GM19328 (cell line): ENCODE measurements at regions not wholly inside any gene's neighbourhood (a gene's known extent, or its start where the extent isn't known, plus 50 kb on each side); places are given as distances from the start of the nearest gene placed in this dataset.
A peak's percentile ranks its signal among the peaks of the same experiment; 100 is the strongest.

ENCODE experiments used
- ATAC-seq: cut with Tn5 transposase; IDR thresholded peaks from one replicate; pipeline ENCODE4 v1.9.1; 2021; ENCODE audit warnings: mild to moderate bottlenecking, moderate library complexity; ENCODE audit not compliant: unreplicated experiment

GRCh38 chr5:68555907-68556681 is 340.5 kb downstream of the PIK3R1 start:
- no peak for ATAC-seq

- no peak for ATAC-seq
These were observed 341.8 kb downstream of the PIK3R1 start for GRCh38 chr5:68557162-68557936.

- no peak for ATAC-seq
These were observed 346.8 kb downstream of the PIK3R1 start for GRCh38 chr5:68562308-68562707.

GRCh38 chr5:68565427-68565826 is 349.9 kb downstream of the PIK3R1 start:
- ATAC-seq = peak; percentile 70

GRCh38 chr5:68576805-68577204 is 361.2 kb downstream of the PIK3R1 start:
- ATAC-seq = no peak

GRCh38 chr5:68582284-68582683 is 366.7 kb downstream of the PIK3R1 start:
- no peak for ATAC-seq

- ATAC-seq = no peak
These were observed 371.6 kb downstream of the PIK3R1 start for GRCh38 chr5:68587171-68587570.

- no peak for ATAC-seq
These were observed 376.3 kb downstream of the PIK3R1 start for GRCh38 chr5:68591850-68592249.

GRCh38 chr5:68592351-68592750 is 376.8 kb downstream of the PIK3R1 start:
- ATAC-seq = no peak

GRCh38 chr5:68593211-68593671 is 377.7 kb downstream of the PIK3R1 start:
- no peak for ATAC-seq

GRCh38 chr5:68612972-68613371 is 397.4 kb downstream of the PIK3R1 start:
- ATAC-seq = no peak

- no peak for ATAC-seq
These were observed 402.9 kb downstream of the PIK3R1 start for GRCh38 chr5:68618501-68618900.

GRCh38 chr5:68627001-68627400 is 411.4 kb downstream of the PIK3R1 start:
- no peak for ATAC-seq

GRCh38 chr5:68628082-68628814 is 412.7 kb downstream of the PIK3R1 start:
- ATAC-seq = no peak

GRCh38 chr5:68630354-68630753 is 414.8 kb downstream of the PIK3R1 start:
- no peak for ATAC-seq

- ATAC-seq = no peak
These were observed 416.3 kb downstream of the PIK3R1 start for GRCh38 chr5:68631884-68632283.

- no peak for ATAC-seq
These were observed 425.7 kb downstream of the PIK3R1 start for GRCh38 chr5:68641211-68641610.

- no peak for ATAC-seq
These were observed 427.5 kb downstream of the PIK3R1 start for GRCh38 chr5:68643064-68643463.

GRCh38 chr5:68644971-68645370 is 429.4 kb downstream of the PIK3R1 start:
- peak; percentile 90 for ATAC-seq

- no peak for ATAC-seq
These were observed 430.6 kb downstream of the PIK3R1 start for GRCh38 chr5:68646144-68646543.

GRCh38 chr5:68647743-68648142 is 432.2 kb downstream of the PIK3R1 start:
- no peak for ATAC-seq
